ENCODE measurements at regions not wholly inside any gene's neighbourhood (a gene's known extent, or its start where the extent isn't known, plus 50 kb on each side); places are given as distances from the start of the nearest gene placed in this dataset.

DNA sequence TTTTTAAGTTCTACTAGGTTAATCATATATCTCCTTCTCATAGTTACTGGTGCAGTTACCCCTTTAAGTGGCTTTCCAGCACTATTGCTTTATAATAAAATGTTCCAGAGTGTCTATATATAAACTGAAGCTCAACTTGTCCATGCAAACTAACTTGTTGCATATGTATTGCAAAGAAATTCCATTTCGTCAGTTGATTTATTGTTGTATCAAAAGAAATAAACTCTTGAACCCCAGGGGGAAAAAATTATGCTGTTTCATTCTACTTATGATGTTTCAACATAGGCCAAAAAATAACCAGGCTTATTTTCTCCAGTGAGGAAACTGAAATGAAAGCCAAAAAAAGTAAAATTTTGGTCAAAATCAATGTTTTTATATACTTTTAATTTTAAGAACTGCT, 491.9 kb downstream of the NR4A2 start:
- ChIA-PET POLR2A (ENCODE audit: unreplicated experiment) (no interaction called here), CTCF (no interaction called here)
- TF ChIP-seq, protein P1, sequence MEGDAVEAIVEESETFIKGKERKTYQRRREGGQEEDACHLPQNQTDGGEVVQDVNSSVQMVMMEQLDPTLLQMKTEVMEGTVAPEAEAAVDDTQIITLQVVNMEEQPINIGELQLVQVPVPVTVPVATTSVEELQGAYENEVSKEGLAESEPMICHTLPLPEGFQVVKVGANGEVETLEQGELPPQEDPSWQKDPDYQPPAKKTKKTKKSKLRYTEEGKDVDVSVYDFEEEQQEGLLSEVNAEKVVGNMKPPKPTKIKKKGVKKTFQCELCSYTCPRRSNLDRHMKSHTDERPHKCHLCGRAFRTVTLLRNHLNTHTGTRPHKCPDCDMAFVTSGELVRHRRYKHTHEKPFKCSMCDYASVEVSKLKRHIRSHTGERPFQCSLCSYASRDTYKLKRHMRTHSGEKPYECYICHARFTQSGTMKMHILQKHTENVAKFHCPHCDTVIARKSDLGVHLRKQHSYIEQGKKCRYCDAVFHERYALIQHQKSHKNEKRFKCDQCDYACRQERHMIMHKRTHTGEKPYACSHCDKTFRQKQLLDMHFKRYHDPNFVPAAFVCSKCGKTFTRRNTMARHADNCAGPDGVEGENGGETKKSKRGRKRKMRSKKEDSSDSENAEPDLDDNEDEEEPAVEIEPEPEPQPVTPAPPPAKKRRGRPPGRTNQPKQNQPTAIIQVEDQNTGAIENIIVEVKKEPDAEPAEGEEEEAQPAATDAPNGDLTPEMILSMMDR (conservative IDR thresholded peaks at IDR 0.05; ENCODE audit: low read depth, low read length): no peak
- TF ChIP-seq EZH2phosphoT487 (IDR thresholded peaks at IDR 0.05; ENCODE audit: borderline replicate concordance, low read length) (no peak), EZH2 (IDR thresholded peaks at IDR 0.05; ENCODE audit: low read length, unreplicated experiment) (no peak)

DNA sequence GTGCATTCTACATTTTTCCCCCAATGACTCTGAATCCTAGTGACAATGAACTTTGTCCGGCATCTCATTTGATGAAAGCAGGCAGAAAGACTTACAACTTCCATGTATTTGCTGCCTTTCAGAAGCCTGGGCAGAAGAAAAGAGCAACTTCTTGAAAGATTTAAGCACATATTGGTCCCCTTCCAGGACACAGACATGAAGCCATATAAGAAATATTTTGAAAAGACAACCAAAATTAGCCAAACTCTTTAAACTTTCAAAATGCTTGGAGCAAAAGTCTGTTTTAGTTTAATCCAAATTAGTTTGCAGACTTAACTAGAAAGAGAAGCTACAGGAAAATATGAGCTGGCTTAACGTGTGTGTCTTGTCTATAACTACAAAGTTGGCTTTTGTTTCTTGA, 492.5 kb downstream of the NR4A2 start:
- Histone ChIP-seq H2AFZ (ENCODE audit: low read length) (no peak overlapping the region), H3K79me2 (ENCODE audit: low read length) (no peaks in the 10 kb centered on the region), H3K9ac (ENCODE audit: low read length) (no peak overlapping the region), H4K20me1 (ENCODE audit: low read length) (no peaks in the 10 kb centered on the region), H3K9me3 (ENCODE audit: low read length) (no peaks in the 10 kb centered on the region), H3K4me1 (ENCODE audit: insufficient read depth, low read length) (no peaks in the 10 kb centered on the region), H3K4me3 (ENCODE audit: low read length) (no peak overlapping the region), H3K4me2 (ENCODE audit: low read length) (no peak overlapping the region), H3K36me3 (ENCODE audit: low read depth, low read length) (no peaks in the 10 kb centered on the region), H3F3A (ENCODE audit: low read length, unreplicated experiment) (no peaks in the 10 kb centered on the region), H3K27me3 (ENCODE audit: low read length) (no peaks in the 10 kb centered on the region), H3K27ac (ENCODE audit: low read length) (no peak overlapping the region), H3K9me2 (replicated peaks; ENCODE audit: low read length) (no peaks in the 10 kb centered on the region)
- intact Hi-C loops (cut with micrococcal nuclease): no loop called here
- no peak for DNase-seq
- ChIA-PET POLR2A (ENCODE audit: unreplicated experiment) (no interaction called here), CTCF (no interaction called here)
- TF ChIP-seq EZH2 (IDR thresholded peaks at IDR 0.05; ENCODE audit: low read length, unreplicated experiment): no peak
- TF ChIP-seq EZH2phosphoT487 (IDR thresholded peaks at IDR 0.05; ENCODE audit: borderline replicate concordance, low read length): no peak
- TF ChIP-seq, protein P1 (conservative IDR thresholded peaks at IDR 0.05; ENCODE audit: low read depth, low read length): no peak
- ATAC-seq: no peak
- no TSS peak for BruUV-seq (replicated peaks)

More for the DNA sequence above, 491.9 kb downstream of the NR4A2 start:
- no peaks in the 10 kb centered on the region for H3K4me1 ChIP-seq (ENCODE audit: insufficient read depth, low read length)
- no peak overlapping the region for H3K4me2 ChIP-seq (ENCODE audit: low read length)
- H3K4me3 ChIP-seq (ENCODE audit: low read length): no peak overlapping the region
- no peaks in the 10 kb centered on the region for H3K36me3 ChIP-seq (ENCODE audit: low read depth, low read length)
- no peak overlapping the region for H3K9ac ChIP-seq (ENCODE audit: low read length)
- no peaks in the 10 kb centered on the region for H3K9me2 ChIP-seq (replicated peaks; ENCODE audit: low read length)
- intact Hi-C loops (cut with micrococcal nuclease): no loop called here
- no peak overlapping the region for H2AFZ ChIP-seq (ENCODE audit: low read length)
- ATAC-seq: no peak
- H3K27me3 ChIP-seq (ENCODE audit: low read length): no peaks in the 10 kb centered on the region
- DNase-seq: no peak
- H3K79me2 ChIP-seq (ENCODE audit: low read length): no peaks in the 10 kb centered on the region
- H3K27ac ChIP-seq (ENCODE audit: low read length): no peak overlapping the region
- no peaks in the 10 kb centered on the region for H3K9me3 ChIP-seq (ENCODE audit: low read length)
- H4K20me1 ChIP-seq (ENCODE audit: low read length): no peaks in the 10 kb centered on the region
- BruUV-seq (replicated peaks): no TSS peak
- H3F3A ChIP-seq (ENCODE audit: low read length, unreplicated experiment): no peaks in the 10 kb centered on the region

DNA sequence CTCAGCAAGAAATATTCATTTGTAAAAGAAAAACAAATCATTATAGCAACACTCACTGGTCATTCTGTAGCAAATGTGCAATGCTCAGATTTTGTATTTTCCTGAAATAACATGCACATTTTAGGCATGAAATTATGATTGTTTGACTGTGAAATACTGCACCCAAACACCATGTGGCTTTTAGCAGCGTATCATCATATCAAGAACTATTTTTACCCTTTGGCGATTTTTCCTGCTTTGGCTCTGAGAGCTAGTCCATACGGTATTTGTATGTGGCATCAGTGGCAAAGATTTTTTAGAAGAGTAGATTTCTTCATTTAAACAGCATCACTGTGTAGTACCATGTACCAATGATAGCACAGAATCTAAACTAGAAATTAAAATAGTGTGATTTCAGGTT, 493.1 kb downstream of the NR4A2 start:
- H3K4me2 ChIP-seq (ENCODE audit: low read length): no peak overlapping the region
- BruUV-seq (replicated peaks): no TSS peak
- ChIA-PET POLR2A (ENCODE audit: unreplicated experiment) (no interaction called here), CTCF (no interaction called here)
- H3K9me3 ChIP-seq (ENCODE audit: low read length): no peaks in the 10 kb centered on the region
- H3K9ac ChIP-seq (ENCODE audit: low read length): no peak overlapping the region
- no peaks in the 10 kb centered on the region for H3K36me3 ChIP-seq (ENCODE audit: low read depth, low read length)
- H3K9me2 ChIP-seq (replicated peaks; ENCODE audit: low read length): no peaks in the 10 kb centered on the region
- no peak for ATAC-seq
- no peaks in the 10 kb centered on the region for H3F3A ChIP-seq (ENCODE audit: low read length, unreplicated experiment)
- intact Hi-C loops (cut with micrococcal nuclease): no loop called here
- no peaks in the 10 kb centered on the region for H3K4me1 ChIP-seq (ENCODE audit: insufficient read depth, low read length)
- H4K20me1 ChIP-seq (ENCODE audit: low read length): no peaks in the 10 kb centered on the region
- TF ChIP-seq, protein P1 (conservative IDR thresholded peaks at IDR 0.05; ENCODE audit: low read depth, low read length): no peak
- TF ChIP-seq EZH2phosphoT487 (IDR thresholded peaks at IDR 0.05; ENCODE audit: borderline replicate concordance, low read length) (no peak), EZH2 (IDR thresholded peaks at IDR 0.05; ENCODE audit: low read length, unreplicated experiment) (no peak)
- no peak overlapping the region for H3K4me3 ChIP-seq (ENCODE audit: low read length)
- H3K27me3 ChIP-seq (ENCODE audit: low read length): no peaks in the 10 kb centered on the region
- no peak overlapping the region for H2AFZ ChIP-seq (ENCODE audit: low read length)
- H3K79me2 ChIP-seq (ENCODE audit: low read length): no peaks in the 10 kb centered on the region
- no peak for DNase-seq
- H3K27ac ChIP-seq (ENCODE audit: low read length): no peak overlapping the region
